Thyroid gland (tissue), 4 donors: ENCODE measurements at regions not wholly inside any gene's neighbourhood (a gene's known extent, or its start where the extent isn't known, plus 50 kb on each side); places are given as distances from the start of the nearest gene placed in this dataset.

Source experiments
- DNase-seq, 2 donors: peaks; one replicate each; pipeline ENCODE4 v3.0.0-alpha.2; 2019
- H3K27ac ChIP-seq, 3 donors: fragments of 200-600 bp; sonication (generic); 1 replicate in 2 of 3; 2 replicates in 1 of 3; pipeline ENCODE4 v1.5.1; 2016 to 2019; ENCODE audit warnings: mild to moderate bottlenecking in 1 of 3, moderate library complexity in 1 of 3
- H3K27me3 ChIP-seq: fragments of 200-600 bp; sonication (generic); one replicate; pipeline ENCODE4 v1.5.1; 2019
- H3K36me3 ChIP-seq, 2 donors: fragments of 200-600 bp; sonication (generic); one replicate each; pipeline ENCODE4 v1.5.1; 2016 to 2019
- H3K4me1 ChIP-seq, 2 donors: fragments of 200-600 bp; sonication (generic); one replicate each; pipeline ENCODE4 v1.5.1; 2017 to 2019
- H3K4me3 ChIP-seq, 3 donors: fragments of 200-600 bp; sonication (generic); replicated peaks in 1 of 3; 1 replicate in 2 of 3; 2 replicates in 1 of 3; pipeline ENCODE4 v1.5.1; 2016; ENCODE audit warnings: mild to moderate bottlenecking in 1 of 3
- H3K9me3 ChIP-seq: fragments of 200-600 bp; sonication (generic); one replicate; pipeline ENCODE4 v1.5.1; 2017
- CTCF ChIP-seq, 6 experiments: fragments of 200-600 bp in 3 of 6; fragments of 450-650 bp in 3 of 6; sonication (generic) in 3 of 6; IDR thresholded peaks; one replicate each; pipeline ENCODE4 v1.5.1; 2016 to 2019; ENCODE audit warnings: antibody characterized with exemption in 6 of 6, mild to moderate bottlenecking in 2 of 6, inconsistent platforms in 1 of 6, moderate library complexity in 1 of 6
- POLR2A ChIP-seq, 2 donors: fragments of 450-650 bp; IDR thresholded peaks; one replicate each; pipeline ENCODE4 v1.6.1; 2017; ENCODE audit warnings: antibody characterized with exemption in 2 of 2, mild to moderate bottlenecking in 2 of 2, moderate library complexity in 1 of 2
- WGBS, 2 donors: methylation state at CpG; one replicate each; pipeline ENCODE4 v1.1.5; 2017; 5-methylcytosine and 5-hydroxymethylcytosine counted together
- intact Hi-C: fragments of 100-400 bp; cut with DNase I; formaldehyde crosslinking; loops from one replicate; pipeline ENCODE4 v1.15.1; 2023

GRCh38 chr5:134464988-134465815 lies 53.5 kb upstream of the CDKN2AIPNL start:
- H3K36me3 ChIP-seq = no peaks in the 10 kb centered on the region
- peak in 1 of 2 donors; percentile 22 for DNase-seq
- H3K4me1 ChIP-seq = peaks cover 16 to 38% of the 10 kb centered on the region in 2 donors
- peak overlapping the region in 1 of 3 donors; percentile 37 for H3K4me3 ChIP-seq
- no peaks in the 10 kb centered on the region for H3K9me3 ChIP-seq
- WGBS, 2 donors = 54 to 69% methylated on average over 4 to 10 of the region's 10 CpGs
- H3K27me3 ChIP-seq = no peaks in the 10 kb centered on the region
- intact Hi-C loops = loop anchor here (10.0 kb wide), 2 partner anchors 50 to 60 kb away; partner anchors contain the start of genes CDKN2AIPNL and JADE2
- TF ChIP-seq CTCF (IDR thresholded peaks at IDR 0.05) (no peak), POLR2A (IDR thresholded peaks at IDR 0.05) (peak in 1 of 2 donors; percentile 27)
- H3K27ac ChIP-seq = peak overlapping the region; percentile 96 to 100 (median 100)

- peaks cover 16 to 45% of the 10 kb centered on the region in 2 donors for H3K4me1 ChIP-seq
- no peaks in the 10 kb centered on the region for H3K9me3 ChIP-seq
- intact Hi-C loops = loop anchor here (10.0 kb wide), 2 partner anchors 49 to 61 kb away; partner anchors contain the start of genes CDKN2AIPNL and JADE2
- no peaks in the 10 kb centered on the region for H3K36me3 ChIP-seq
- DNase-seq = peak in 1 of 2 donors; percentile 23
- TF ChIP-seq CTCF (IDR thresholded peaks at IDR 0.05) = no peak
- TF ChIP-seq POLR2A (IDR thresholded peaks at IDR 0.05) = no peak
- no peak overlapping the region for H3K27ac ChIP-seq
- no peak overlapping the region for H3K4me3 ChIP-seq
- no peaks in the 10 kb centered on the region for H3K27me3 ChIP-seq
- 73 to 78% methylated on average over 10 of the region's 10 CpGs for WGBS, 2 donors
Observed at GRCh38 chr5:134463991-134464760, 52.5 kb upstream of the CDKN2AIPNL start.

GRCh38 chr5:134463176-134463720 lies 51.6 kb upstream of the CDKN2AIPNL start:
- intact Hi-C loops = loop anchor here (10.0 kb wide), 2 partner anchors 48 to 62 kb away; partner anchors contain the start of genes CDKN2AIPNL and JADE2
- Histone ChIP-seq H3K9me3 (no peaks in the 10 kb centered on the region), H3K36me3 (no peaks in the 10 kb centered on the region), H3K4me3 (no peak overlapping the region), H3K27me3 (no peaks in the 10 kb centered on the region), H3K27ac (no peak overlapping the region), H3K4me1 (peaks cover 26 to 54% of the 10 kb centered on the region in 2 donors)
- 96% methylated on average over 7 of the region's 7 CpGs for WGBS, 2 donors
- TF ChIP-seq POLR2A (IDR thresholded peaks at IDR 0.05) (no peak), CTCF (IDR thresholded peaks at IDR 0.05) (no peak)
- no peak for DNase-seq

GRCh38 chr5:134462761-134463160 lies 51.1 kb upstream of the CDKN2AIPNL start:
- Histone ChIP-seq H3K4me3 (no peak overlapping the region), H3K4me1 (peaks cover 26 to 58% of the 10 kb centered on the region in 2 donors), H3K27me3 (no peaks in the 10 kb centered on the region), H3K9me3 (no peaks in the 10 kb centered on the region), H3K36me3 (no peaks in the 10 kb centered on the region), H3K27ac (no peak overlapping the region)
- 69 to 81% methylated on average over 6 of the region's 6 CpGs for WGBS, 2 donors
- DNase-seq = no peak
- intact Hi-C loops = loop anchor here (10.0 kb wide), 2 partner anchors 48 to 62 kb away; partner anchors contain the start of genes CDKN2AIPNL and JADE2
- TF ChIP-seq POLR2A (IDR thresholded peaks at IDR 0.05) (no peak), CTCF (IDR thresholded peaks at IDR 0.05) (no peak)
